Fibroblast of villous mesenchyme (primary cell): ENCODE measurements at regions not wholly inside any gene's neighbourhood (a gene's known extent, or its start where the extent isn't known, plus 50 kb on each side); places are given as distances from the start of the nearest gene placed in this dataset.
"Not testable (repeated sequence)": the region's sequence is repeated elsewhere in the genome, so short reads cannot be mapped to it uniquely, and the experiment has no call there.

ENCODE experiments used
- DNase-seq: peaks from one replicate; pipeline ENCODE4 v3.0.0-alpha.2; 2010; ENCODE audit warnings: low read depth
- H3K4me3 ChIP-seq: 2 replicates; pipeline ENCODE4 v1.5.1; 2011; ENCODE audit warnings: low read depth, mild to moderate bottlenecking, low read length
- TF ChIP-seq, protein P1 (sequence below): IDR thresholded peaks from 2 replicates; pipeline ENCODE4 v1.5.1; 2012; ENCODE audit warnings: low read depth, mild to moderate bottlenecking, low read length; ENCODE audit not compliant: insufficient read depth

DNA sequence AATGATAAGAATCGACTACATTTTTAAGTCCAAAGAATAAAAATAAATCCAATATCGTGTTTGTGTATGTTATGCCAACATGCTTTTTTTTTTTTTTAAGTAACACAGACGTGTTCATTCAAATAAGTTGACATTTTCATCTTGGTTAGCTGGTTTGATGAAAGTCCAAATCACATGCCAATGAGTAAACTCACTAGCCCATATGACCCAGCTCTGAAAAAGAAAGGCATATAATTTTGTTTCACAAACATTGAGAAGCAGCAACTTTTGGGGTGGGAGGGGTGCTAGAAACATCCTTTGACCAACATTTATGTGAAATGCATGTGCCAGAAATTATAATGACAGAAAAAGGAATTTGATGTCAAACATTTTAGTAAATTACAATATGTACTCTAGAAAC lies 61.6 kb upstream of the SPP1 start:
- TF ChIP-seq, protein P1, sequence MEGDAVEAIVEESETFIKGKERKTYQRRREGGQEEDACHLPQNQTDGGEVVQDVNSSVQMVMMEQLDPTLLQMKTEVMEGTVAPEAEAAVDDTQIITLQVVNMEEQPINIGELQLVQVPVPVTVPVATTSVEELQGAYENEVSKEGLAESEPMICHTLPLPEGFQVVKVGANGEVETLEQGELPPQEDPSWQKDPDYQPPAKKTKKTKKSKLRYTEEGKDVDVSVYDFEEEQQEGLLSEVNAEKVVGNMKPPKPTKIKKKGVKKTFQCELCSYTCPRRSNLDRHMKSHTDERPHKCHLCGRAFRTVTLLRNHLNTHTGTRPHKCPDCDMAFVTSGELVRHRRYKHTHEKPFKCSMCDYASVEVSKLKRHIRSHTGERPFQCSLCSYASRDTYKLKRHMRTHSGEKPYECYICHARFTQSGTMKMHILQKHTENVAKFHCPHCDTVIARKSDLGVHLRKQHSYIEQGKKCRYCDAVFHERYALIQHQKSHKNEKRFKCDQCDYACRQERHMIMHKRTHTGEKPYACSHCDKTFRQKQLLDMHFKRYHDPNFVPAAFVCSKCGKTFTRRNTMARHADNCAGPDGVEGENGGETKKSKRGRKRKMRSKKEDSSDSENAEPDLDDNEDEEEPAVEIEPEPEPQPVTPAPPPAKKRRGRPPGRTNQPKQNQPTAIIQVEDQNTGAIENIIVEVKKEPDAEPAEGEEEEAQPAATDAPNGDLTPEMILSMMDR: no peak
- no peak for DNase-seq
- no peak overlapping the region for H3K4me3 ChIP-seq

DNA sequence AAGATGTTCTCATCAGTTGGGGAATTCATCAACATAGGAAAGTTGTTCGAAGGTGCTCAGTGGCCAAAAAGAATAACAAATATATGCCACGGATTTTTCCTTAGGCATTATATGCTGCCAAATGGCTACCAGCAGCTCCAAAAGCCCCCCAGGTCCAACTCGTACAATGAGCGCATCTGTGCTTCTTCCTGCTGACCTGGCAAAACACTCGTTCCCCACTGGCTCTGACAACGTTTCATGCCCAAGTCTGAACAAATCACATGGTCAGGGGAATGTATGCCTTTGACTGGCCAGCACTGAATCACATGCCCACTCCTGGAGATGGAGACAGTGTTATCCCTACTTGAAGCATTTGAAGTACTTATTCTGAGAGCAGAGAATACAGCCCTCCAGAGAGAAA lies 59.9 kb upstream of the SPP1 start:
- TF ChIP-seq, protein P1: no peak
- DNase-seq: no peak
- H3K4me3 ChIP-seq: no peak overlapping the region

DNA sequence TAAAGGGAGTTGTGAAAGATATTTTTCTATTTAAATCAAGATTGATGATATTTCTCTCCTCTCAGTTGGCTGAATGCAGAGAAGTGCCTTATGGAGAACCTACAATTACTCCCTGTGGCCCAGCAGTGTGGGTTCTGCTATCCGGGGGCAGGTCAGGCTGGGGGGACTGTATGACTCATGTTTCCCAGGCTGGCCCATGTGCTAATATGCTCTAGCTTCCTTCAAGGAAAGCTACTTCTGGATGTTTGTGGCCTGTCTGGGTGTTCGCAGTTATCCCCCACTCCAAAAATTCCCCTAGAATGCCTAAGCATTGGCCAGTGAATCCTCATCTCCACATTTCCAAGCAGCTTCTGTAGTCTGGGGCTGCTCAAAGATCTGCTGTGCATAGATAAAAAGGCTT lies 58.9 kb upstream of the SPP1 start:
- no peak overlapping the region for H3K4me3 ChIP-seq
- no peak for DNase-seq
- TF ChIP-seq, protein P1: no peak

DNA sequence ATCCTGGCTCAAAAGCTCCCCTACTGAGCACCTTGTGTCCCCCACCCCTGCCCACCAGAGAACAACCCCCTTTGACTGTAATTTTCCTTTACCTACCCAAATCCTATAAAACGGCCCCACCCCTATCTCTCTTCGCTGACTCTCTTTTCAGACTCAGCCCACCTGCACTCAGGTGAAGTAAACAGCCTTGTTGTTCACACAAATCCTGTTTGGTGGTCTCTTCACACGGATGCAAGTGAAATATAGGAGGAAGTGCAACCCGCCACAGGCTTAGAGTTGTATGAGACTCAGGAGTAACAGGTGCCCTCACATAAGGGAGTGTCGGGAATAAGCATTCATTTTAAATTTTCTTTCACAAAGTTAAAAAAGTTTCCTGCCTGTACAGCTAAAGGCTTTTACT lies 57.6 kb upstream of the SPP1 start:
- not testable (repeated sequence) for DNase-seq, H3K4me3 ChIP-seq

DNA sequence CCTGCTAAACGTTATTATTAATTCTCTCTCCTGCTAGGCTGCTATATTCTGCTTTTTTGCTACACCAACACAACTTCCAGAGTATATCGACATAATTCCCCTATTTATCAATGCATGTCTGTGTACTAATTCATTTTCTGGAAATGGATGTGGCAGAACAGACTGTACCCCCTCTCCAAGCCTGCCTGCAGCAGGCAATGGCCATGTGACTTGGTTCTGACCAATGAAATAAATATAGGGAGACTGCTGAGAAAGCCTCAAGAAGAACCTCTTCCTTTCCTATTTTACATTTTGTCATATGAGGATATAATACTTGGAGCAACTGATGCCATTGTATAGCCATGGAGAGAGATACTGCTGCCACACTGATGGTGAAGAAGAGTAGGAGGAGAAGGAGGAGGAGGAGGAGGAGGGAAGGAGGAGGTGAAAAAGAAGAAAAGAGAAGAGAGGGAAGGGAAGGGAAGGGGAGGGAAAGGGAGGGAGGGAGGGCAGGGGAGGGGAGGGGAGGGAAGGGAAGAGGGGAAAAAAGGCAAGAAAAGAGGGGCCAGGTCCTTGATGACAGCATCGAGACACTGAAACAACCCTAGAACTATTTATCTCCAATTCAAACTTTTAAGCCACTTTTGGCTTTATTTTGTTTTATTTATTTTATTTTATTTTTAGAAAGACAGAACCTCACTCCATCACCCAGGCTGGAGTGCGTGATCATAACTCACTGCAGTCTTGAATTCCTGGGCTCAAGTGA lies 57.0 kb upstream of the SPP1 start:
- TF ChIP-seq, protein P1: no peak
- no peak for DNase-seq
- no peak overlapping the region for H3K4me3 ChIP-seq

DNA sequence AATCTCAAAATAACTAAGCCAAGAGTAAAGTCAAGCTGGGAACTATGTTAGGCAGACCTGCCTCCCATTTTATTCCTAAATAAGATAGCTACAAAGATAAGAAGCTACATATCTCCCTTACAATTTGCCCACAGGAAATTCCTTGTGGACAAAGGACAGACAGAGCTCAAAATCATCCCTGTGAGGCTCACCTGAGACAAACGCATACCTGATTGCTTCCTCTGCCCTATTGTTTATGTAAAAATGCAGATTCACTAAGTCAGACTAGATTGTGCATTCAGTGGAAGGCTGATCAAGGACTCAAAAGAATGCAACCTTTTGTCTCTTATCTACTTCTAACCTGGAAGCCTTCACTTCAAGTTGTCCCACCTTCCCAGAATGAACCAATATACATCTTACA lies 56.2 kb upstream of the SPP1 start:
- H3K4me3 ChIP-seq, DNase-seq: not testable (repeated sequence)

DNA sequence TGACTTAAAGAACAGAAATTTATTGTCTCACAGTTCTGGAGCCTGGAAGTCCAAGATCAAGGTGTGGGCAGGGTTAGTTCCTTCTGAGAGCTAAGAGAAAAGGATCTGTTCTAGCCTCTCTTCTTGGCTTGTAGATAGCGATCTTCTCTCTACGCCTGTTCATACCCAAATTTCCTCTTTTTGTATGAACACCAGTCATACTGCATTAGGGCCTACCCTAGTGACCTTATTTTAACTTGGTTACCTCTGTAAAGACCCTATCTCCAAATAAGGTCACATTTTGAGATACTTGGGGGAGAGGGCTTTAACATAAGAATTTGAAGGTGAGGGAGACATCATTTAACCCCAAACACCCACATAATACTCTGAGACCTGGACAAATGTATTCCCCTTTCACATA lies 55.6 kb upstream of the SPP1 start:
- TF ChIP-seq, protein P1: no peak
- no peak overlapping the region for H3K4me3 ChIP-seq
- DNase-seq: no peak

DNA sequence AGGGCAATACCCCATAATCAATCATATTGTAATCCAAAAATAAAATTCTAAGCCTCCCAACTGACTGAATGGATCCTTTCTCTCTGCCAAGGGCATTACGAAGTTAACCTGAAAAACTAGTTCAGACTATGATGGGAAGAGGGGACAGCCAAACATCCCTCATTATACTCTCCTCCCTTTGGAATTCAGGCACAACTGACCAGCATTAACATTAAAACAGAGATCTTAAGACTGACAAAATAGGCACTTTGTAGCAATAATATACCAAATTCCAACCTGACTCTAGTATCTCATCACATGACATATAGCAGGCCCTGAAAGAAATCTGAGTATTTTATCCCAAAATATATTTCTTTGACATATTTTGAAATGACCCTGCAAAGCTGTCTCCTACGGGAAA lies 55.0 kb upstream of the SPP1 start:
- TF ChIP-seq, protein P1: no peak
- no peak overlapping the region for H3K4me3 ChIP-seq
- no peak for DNase-seq

DNA sequence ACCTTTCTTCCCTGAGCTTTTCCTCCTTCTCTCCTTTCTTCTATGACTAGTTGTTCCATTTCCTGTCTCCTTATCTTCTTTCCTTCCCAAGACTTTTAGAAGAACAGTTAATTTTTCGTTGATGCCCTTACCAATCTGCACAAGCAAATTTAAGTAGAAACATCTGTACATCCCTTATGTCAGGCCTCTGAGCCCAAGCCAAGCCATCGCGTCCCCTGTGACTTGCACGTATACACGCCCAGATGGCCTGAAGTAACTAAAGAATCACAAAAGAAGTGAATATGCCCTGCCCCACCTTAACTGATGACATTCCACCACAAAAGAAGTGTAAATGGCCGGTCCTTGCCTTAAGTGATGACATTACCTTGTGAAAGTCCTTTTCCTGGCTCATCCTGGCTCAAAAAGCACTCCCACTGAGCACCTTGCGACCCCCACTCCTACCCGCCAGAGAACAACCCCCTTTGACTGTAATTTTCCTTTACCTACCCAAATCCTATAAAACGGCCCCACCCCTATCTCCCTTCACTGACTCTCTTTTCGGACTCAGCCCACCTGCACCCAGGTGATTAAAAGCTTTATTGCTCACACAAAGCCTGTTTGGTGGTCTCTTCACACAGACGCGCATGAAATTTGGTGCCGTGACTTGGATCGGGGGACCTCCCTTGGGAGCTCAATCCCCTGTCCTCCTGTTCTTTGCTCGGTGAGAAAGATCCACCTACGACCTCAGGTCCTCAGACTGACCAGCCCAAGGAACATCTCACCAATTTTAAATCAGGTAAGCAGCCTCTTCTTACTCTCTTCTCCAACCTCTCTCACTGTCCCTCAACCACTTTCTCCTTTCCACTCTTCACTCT lies 53.7 kb upstream of the SPP1 start:
- DNase-seq, H3K4me3 ChIP-seq: not testable (repeated sequence)

DNA sequence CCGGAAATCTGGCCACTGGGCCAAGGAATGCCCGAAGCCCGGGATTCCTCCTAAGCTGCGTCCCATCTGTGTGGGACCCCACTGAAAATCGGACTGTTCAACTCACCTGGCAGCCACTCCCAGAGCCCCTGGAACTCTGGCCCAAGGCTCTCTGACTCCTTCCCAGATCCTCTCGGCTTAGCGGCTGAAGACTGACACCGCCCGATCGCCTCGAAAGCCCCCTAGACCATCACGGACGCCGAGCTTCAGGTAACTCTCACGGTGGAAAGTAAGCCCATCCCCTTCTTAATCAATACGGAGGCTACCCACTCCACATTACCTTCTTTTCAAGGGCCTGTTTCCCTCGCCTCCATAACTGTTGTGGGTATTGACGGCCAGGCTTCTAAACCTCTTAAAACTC lies 51.4 kb upstream of the SPP1 start:
- not testable (repeated sequence) for DNase-seq, H3K4me3 ChIP-seq
